PFSK-1 (cell line): ENCODE measurements at regions not wholly inside any gene's neighbourhood (a gene's known extent, or its start where the extent isn't known, plus 50 kb on each side); places are given as distances from the start of the nearest gene placed in this dataset.

Experiments used
- POLR2AphosphoS5 ChIP-seq: IDR thresholded peaks from 2 replicates; pipeline ENCODE4 v1.6.1; 2012; ENCODE audit warnings: low read depth, mild to moderate bottlenecking, control low read depth, low read length, moderate library complexity
- REST ChIP-seq, 2 experiments: IDR thresholded peaks; 2 replicates each; pipeline versions ENCODE4 v1.6.1 to v1.8.0; 2011 to 2012; ENCODE audit warnings: low read depth in 2 of 2, low read length in 2 of 2, control low read depth in 1 of 2, inconsistent platforms in 1 of 2, mild to moderate bottlenecking in 1 of 2, moderate library complexity in 1 of 2; ENCODE audit not compliant: insufficient read depth in 1 of 2
- SIN3A ChIP-seq: IDR thresholded peaks from 2 replicates; pipeline ENCODE4 v1.6.1; 2012; ENCODE audit warnings: mild to moderate bottlenecking, low read length, moderate library complexity, borderline replicate concordance; ENCODE audit not compliant: insufficient read depth
- TAF1 ChIP-seq: IDR thresholded peaks from 2 replicates; pipeline ENCODE4 v1.6.1; 2012; ENCODE audit warnings: low read length, control low read depth, borderline replicate concordance; ENCODE audit not compliant: insufficient read depth

- TF ChIP-seq POLR2AphosphoS5 (no peak), REST (IDR thresholded peaks at IDR 0.05; ENCODE audit: insufficient read depth in 1 of 2, low read depth in 2 of 2, low read length in 2 of 2) (no peak), TAF1 (no peak), SIN3A (no peak)
Observed at GRCh38 chr3:72131899-72132298, 347.0 kb upstream of the PROK2 start.
